ENCODE measurements at regions not wholly inside any gene's neighbourhood (a gene's known extent, or its start where the extent isn't known, plus 50 kb on each side); places are given as distances from the start of the nearest gene placed in this dataset.

DNA sequence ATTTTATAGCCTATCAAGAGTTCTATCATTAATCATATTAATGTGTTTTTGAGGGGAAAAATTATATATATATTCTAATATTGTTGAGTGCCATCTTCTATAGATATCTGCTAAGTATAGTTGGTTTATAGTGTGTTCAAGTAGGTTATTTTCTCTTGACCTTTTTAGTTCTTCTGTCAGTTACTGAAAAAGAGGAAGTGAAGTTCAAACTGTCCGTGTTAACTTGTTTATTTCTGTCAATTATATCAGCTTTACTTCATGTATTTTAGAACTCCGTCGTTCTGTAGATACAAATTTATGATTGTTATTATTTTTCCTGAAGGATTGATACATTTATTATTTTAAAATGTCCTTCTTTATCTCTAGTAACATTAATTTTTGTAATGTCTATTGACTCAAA, 1209.1 kb downstream of the CDH12 start:
- Histone ChIP-seq H3K9me3 (no peaks in the 10 kb centered on the region), H3K27me3 (no peaks in the 10 kb centered on the region), H3K27ac (no peak overlapping the region), H3K36me3 (ENCODE audit: low read depth, missing control alignments) (no peaks in the 10 kb centered on the region), H3K4me3 (no peak overlapping the region), H3K4me1 (no peaks in the 10 kb centered on the region)
- 68 to 75% methylated on average over 3 of the region's 3 CpGs for WGBS, 2 donors
- no peak for DNase-seq
- TF ChIP-seq POLR2A (IDR thresholded peaks at IDR 0.05), result no peak
- TF ChIP-seq, protein P1, sequence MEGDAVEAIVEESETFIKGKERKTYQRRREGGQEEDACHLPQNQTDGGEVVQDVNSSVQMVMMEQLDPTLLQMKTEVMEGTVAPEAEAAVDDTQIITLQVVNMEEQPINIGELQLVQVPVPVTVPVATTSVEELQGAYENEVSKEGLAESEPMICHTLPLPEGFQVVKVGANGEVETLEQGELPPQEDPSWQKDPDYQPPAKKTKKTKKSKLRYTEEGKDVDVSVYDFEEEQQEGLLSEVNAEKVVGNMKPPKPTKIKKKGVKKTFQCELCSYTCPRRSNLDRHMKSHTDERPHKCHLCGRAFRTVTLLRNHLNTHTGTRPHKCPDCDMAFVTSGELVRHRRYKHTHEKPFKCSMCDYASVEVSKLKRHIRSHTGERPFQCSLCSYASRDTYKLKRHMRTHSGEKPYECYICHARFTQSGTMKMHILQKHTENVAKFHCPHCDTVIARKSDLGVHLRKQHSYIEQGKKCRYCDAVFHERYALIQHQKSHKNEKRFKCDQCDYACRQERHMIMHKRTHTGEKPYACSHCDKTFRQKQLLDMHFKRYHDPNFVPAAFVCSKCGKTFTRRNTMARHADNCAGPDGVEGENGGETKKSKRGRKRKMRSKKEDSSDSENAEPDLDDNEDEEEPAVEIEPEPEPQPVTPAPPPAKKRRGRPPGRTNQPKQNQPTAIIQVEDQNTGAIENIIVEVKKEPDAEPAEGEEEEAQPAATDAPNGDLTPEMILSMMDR (IDR thresholded peaks at IDR 0.05), result no peak
- intact Hi-C loops (cut with DNase I; ENCODE audit: low total_unique reads), result no loop called here

DNA sequence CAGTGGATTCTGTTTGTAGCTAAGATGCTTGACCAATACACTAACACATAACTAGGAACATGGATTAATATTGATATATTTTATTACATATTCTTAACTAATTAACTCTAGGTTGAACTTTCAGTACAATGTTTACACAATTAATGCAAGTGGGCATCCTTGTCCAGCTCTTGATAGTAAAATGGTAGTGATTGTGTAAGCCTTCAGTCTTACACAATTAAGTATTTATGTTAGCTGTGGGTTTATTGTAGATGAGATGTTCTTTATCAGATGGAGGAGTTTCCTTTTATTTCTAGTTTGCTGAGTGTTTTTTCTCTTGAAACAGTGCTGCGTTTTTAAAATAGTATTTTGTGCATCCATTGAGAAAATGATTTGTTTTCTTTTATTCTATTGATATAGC, 1210.8 kb downstream of the CDH12 start:
- no peaks in the 10 kb centered on the region for H3K9me3 ChIP-seq
- H3K27ac ChIP-seq, result no peak overlapping the region
- TF ChIP-seq, protein P1 (IDR thresholded peaks at IDR 0.05), result no peak
- TF ChIP-seq POLR2A (IDR thresholded peaks at IDR 0.05), result no peak
- no peak for DNase-seq
- 83 to 89% methylated on average over 1 of the region's 1 CpG for WGBS, 2 donors
- intact Hi-C loops (cut with DNase I; ENCODE audit: low total_unique reads), result no loop called here
- no peaks in the 10 kb centered on the region for H3K4me1 ChIP-seq
- no peaks in the 10 kb centered on the region for H3K27me3 ChIP-seq
- H3K36me3 ChIP-seq (ENCODE audit: low read depth, missing control alignments), result no peaks in the 10 kb centered on the region
- no peak overlapping the region for H3K4me3 ChIP-seq

DNA sequence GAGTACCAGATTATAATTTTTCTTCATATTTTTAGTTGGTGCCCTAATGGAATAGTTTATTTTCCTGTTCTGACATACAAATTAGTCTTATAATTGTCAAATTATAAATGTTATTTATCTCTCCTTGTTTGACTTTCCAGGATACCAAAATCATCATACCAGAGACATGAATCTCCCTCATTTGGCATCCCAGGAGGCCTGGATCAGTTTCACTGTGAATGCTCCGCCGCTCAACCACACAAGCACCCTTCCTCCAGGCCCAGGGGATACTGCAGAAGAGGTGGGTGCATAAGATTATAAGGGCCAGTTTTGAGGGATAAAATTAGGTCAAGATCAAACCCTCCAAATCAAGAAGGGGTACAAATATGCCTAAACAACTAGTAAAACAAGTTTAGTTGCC, 1229.3 kb downstream of the CDH12 start:
- TF ChIP-seq POLR2A (IDR thresholded peaks at IDR 0.05), result no peak
- TF ChIP-seq, protein P1 (IDR thresholded peaks at IDR 0.05), result no peak
- DNase-seq, result no peak
- Histone ChIP-seq H3K4me3 (no peak overlapping the region), H3K27ac (no peak overlapping the region), H3K4me1 (no peaks in the 10 kb centered on the region), H3K9me3 (no peaks in the 10 kb centered on the region), H3K27me3 (no peaks in the 10 kb centered on the region), H3K36me3 (ENCODE audit: low read depth, missing control alignments) (no peaks in the 10 kb centered on the region)
- intact Hi-C loops (cut with DNase I; ENCODE audit: low total_unique reads), result no loop called here
- 98 to 100% methylated on average over 2 of the region's 2 CpGs for WGBS, 2 donors

- Histone ChIP-seq H3K9me3 (no peaks in the 10 kb centered on the region), H3K27me3 (no peaks in the 10 kb centered on the region), H3K27ac (no peak overlapping the region), H3K4me1 (no peaks in the 10 kb centered on the region), H3K36me3 (ENCODE audit: low read depth, missing control alignments) (no peaks in the 10 kb centered on the region), H3K4me3 (peak overlapping the region; percentile 12 to 26)
- WGBS, 2 donors, result 65 to 87% methylated on average over 16 of the region's 16 CpGs
- intact Hi-C loops (cut with DNase I; ENCODE audit: low total_unique reads), result no loop called here
- no peak for DNase-seq
- no peak for TF ChIP-seq POLR2A (IDR thresholded peaks at IDR 0.05)
These were observed 1237.9 kb downstream of the CDH12 start for GRCh38 chr5:21615195-21615765.

- no peak overlapping the region for H3K27ac ChIP-seq
- TF ChIP-seq, protein P1 (IDR thresholded peaks at IDR 0.05), result no peak
- TF ChIP-seq POLR2A (IDR thresholded peaks at IDR 0.05), result no peak
- intact Hi-C loops (cut with DNase I; ENCODE audit: low total_unique reads), result no loop called here
These were observed 1239.1 kb downstream of the CDH12 start for GRCh38 chr5:21613971-21614488.

More at GRCh38 chr5:21613971-21614488, 1239.1 kb downstream of the CDH12 start:
- Histone ChIP-seq H3K4me1 (no peaks in the 10 kb centered on the region), H3K36me3 (ENCODE audit: low read depth, missing control alignments) (no peaks in the 10 kb centered on the region), H3K27me3 (no peaks in the 10 kb centered on the region), H3K9me3 (no peaks in the 10 kb centered on the region), H3K4me3 (no peak overlapping the region)
- WGBS, 2 donors, result 68 to 75% methylated on average over 5 of the region's 5 CpGs
- no peak for DNase-seq

Data from testis (tissue), 2 donors.